GM18873 (cell line): ENCODE measurements at regions not wholly inside any gene's neighbourhood (a gene's known extent, or its start where the extent isn't known, plus 50 kb on each side); places are given as distances from the start of the nearest gene placed in this dataset.

Experiments used
- ATAC-seq: cut with Tn5 transposase; IDR thresholded peaks from one replicate; pipeline ENCODE4 v1.9.1; 2021; ENCODE audit warnings: mild to moderate bottlenecking, moderate library complexity, moderate number of reproducible peaks; ENCODE audit not compliant: unreplicated experiment, low FRiP score

GRCh38 chr14:87082917-87083316 is 910.1 kb downstream of the GALC start:
- ATAC-seq, result no peak

GRCh38 chr14:87081004-87081403 is 912.0 kb downstream of the GALC start:
- ATAC-seq, result no peak

GRCh38 chr14:87080146-87080545 is 912.8 kb downstream of the GALC start:
- no peak for ATAC-seq

- ATAC-seq, result no peak
Observed at GRCh38 chr14:87079416-87079815, 913.6 kb downstream of the GALC start.

GRCh38 chr14:87076922-87077321 is 916.1 kb downstream of the GALC start:
- no peak for ATAC-seq

- ATAC-seq, result no peak
Observed at GRCh38 chr14:87076146-87076545, 916.8 kb downstream of the GALC start.

- ATAC-seq, result no peak
Observed at GRCh38 chr14:87073880-87074570, 919.0 kb downstream of the GALC start.

- no peak for ATAC-seq
Observed at GRCh38 chr14:87067591-87067990, 925.4 kb downstream of the GALC start.

- ATAC-seq, result no peak
Observed at GRCh38 chr14:87067061-87067460, 925.9 kb downstream of the GALC start.

- ATAC-seq, result no peak
Observed at GRCh38 chr14:87066221-87066817, 926.7 kb downstream of the GALC start.

GRCh38 chr14:87065366-87065765 is 927.6 kb downstream of the GALC start:
- ATAC-seq, result no peak

GRCh38 chr14:87063181-87063580 is 929.8 kb downstream of the GALC start:
- no peak for ATAC-seq

GRCh38 chr14:87060405-87060804 is 932.6 kb downstream of the GALC start:
- ATAC-seq, result no peak

GRCh38 chr14:87059060-87059839 is 933.7 kb downstream of the GALC start:
- ATAC-seq, result no peak

- ATAC-seq, result no peak
Observed at GRCh38 chr14:87055007-87055406, 938.0 kb downstream of the GALC start.

GRCh38 chr14:87052646-87053225 is 940.2 kb downstream of the GALC start:
- no peak for ATAC-seq

- ATAC-seq, result no peak
Observed at GRCh38 chr14:87050421-87050820, 942.6 kb downstream of the GALC start.

- no peak for ATAC-seq
Observed at GRCh38 chr14:87049950-87050349, 943.0 kb downstream of the GALC start.

- no peak for ATAC-seq
Observed at GRCh38 chr14:87046960-87047359, 946.0 kb downstream of the GALC start.

GRCh38 chr14:87045956-87046355 is 947.0 kb downstream of the GALC start:
- no peak for ATAC-seq

- no peak for ATAC-seq
Observed at GRCh38 chr14:87045246-87045645, 947.7 kb downstream of the GALC start.
